Cerebellar cortex (tissue), 1 donor: ENCODE measurements at regions not wholly inside any gene's neighbourhood (a gene's known extent, or its start where the extent isn't known, plus 50 kb on each side); places are given as distances from the start of the nearest gene placed in this dataset.

Experiments used
- DNase-seq: peaks from one replicate; pipeline ENCODE4 v3.0.0-alpha.2; 2015; ENCODE audit warnings: low spot score

DNA sequence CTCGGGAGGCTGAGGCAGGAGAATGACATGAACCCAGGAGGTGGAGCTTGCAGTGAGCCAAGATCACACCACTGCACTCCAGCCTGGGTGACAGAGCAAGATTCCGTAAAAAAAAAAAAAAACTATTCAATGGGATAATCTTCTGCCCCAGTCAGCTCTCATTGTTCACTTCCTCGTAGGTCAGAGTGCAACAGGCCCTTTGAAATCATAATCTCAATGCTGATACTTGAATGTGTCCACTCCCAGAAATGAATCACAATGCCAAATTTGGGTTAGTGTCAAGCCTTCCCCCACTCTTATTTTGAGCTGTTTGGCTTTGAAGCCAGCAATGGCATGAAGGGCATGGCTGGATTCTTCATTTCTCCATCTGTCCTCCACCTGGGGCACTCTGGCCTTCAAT lies 610.3 kb upstream of the KLF4 start:
- DNase-seq, result no peak

DNA sequence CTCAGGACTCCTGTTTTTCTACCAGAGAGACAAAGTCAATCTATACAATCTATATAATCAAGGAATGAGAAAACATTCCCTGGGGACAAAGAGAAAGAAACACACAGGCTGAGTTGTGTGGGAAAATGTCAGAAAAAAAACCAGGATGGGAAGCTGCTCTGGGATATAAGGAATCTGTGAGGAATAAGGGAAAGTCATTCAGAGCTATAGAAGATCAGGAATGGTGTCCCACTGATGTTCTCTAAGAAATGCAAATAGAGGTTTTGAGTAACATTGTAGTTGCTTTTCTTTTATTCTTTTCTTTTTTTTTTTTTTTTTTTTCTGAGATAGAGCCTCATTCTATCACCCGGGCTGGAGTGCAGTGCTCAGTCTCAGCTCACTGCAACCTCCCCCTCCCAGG lies 605.9 kb upstream of the KLF4 start:
- no peak for DNase-seq

DNA sequence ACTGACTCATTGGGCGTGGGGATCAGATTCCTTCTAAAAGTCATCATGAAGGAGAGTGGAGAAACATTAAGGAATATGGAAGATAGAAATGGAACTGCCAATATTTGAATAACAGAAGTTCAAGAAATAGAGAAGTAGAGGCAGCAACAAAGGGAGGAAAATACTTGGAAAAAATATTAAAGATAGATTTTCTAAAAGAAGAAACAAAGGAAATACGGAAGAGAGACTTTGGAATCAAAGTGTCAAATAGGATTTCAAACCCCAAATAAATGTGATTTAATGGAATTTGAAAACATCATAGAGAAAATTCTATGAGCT lies 605.1 kb upstream of the KLF4 start:
- no peak for DNase-seq

DNA sequence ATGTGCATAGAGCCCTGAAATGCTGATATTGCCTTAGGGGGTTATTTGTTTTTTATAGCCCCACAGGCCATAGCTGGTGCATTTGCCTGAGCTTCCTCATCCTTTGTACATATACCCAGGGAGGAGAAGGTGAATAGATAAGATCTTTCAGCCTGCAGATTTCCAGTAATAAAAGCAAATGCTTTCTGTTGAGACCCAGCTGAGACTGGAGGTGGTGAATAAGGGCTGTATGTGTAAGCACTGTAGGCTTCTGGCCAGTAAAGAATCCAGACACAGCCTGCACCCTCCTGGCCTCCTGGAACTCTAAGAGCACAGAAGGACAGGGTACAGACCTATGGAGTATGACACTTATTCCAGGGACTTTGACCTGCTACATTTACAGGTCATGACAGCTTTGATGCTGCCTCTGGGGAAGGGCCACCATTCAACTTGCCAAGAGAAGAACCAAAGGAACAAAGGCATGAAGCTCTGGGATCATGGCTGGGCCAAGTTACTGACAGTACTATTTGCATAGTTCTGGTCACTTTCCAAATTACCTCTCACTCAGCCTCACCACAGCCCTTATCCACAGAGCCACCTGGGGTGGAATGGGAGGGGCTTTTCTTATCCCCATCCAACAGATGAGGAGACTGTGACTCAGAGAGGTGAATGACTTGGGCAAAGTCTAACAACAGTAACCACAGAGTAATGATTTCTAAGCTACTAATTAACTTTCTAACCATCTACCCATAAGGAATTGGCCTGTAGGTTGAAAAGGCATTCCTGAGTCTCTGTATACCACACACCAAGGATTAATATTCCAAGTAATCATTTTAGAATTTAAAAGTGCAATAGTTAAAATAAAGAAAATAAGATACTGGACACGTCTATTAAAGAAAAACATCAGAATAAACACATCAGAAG lies 604.5 kb upstream of the KLF4 start:
- no peak for DNase-seq

DNA sequence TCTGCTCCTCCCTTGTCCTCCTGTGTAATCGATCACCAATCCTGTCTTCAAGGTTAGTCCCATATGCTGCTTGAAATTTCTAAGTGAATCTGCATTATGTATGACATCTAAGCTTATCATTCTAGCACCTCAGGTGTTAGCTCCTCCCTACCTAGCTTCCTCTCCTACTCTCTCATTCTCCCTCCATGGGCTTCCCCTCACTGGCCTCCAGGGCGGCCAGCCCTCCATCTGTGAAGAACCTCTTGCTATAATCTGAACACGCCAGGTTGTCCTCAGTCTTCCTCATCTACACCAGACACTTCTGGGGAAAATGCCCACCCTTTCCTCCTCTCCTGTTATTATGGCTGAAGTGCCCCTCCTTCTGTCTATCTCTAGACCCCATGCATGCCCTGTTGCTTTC lies 599.3 kb upstream of the KLF4 start:
- no peak for DNase-seq

DNA sequence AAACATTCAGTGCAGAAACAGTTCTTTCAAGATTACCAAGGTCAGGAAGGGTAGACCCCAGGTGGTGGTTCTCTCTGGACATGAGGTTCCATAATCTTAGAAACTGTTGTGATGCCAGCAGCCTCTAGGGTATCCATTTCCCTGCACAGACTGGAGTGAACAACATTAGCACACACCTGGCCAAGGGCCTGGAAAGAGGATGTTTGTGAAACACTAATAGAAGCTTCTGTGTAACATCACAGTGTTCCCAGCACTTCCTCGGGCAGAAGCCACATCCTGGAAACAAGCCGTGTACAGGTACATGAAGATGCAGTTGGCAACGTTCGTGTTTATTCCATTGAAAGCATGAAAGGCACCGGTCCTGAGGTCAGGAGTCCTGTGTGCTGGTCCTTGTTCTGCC lies 598.2 kb upstream of the KLF4 start:
- DNase-seq, result no peak

DNA sequence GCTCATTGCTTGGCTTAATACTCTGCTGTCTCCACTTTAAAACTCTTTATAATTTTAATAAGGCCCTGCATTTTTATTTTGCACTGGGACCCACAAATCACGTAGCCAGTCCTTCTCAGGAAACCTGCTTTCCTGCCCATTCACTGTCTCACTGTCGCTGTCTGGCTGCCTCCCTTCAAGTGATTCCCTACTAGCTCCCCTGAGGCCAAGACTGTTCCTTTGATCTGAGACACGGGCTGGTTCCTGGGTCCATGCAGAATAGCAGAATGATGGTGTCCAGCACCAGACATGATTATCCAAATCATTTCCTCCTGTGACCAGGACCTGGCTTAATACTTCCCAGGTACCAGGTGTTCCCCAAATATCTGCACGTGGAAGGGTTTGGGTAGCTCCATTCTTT lies 597.1 kb upstream of the KLF4 start:
- DNase-seq, result no peak

DNA sequence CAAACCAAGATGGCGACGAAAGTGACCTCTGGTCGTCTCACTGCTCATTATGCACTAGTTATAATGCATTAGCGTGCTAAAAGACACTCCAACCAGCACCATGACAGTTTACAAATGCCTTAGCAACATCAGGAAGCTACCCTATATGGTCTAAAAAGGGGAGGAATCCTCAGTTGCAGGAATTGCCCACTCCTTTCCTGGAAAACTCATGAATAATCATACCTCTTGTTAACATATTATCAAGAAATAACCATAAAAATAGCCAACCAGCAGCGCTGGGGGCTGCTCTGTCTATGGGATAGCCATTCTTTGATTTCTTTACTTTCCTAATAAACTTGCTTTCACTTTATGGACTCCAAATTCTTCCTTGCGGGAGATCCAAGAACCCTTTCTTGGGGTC lies 595.7 kb upstream of the KLF4 start:
- no peak for DNase-seq

DNA sequence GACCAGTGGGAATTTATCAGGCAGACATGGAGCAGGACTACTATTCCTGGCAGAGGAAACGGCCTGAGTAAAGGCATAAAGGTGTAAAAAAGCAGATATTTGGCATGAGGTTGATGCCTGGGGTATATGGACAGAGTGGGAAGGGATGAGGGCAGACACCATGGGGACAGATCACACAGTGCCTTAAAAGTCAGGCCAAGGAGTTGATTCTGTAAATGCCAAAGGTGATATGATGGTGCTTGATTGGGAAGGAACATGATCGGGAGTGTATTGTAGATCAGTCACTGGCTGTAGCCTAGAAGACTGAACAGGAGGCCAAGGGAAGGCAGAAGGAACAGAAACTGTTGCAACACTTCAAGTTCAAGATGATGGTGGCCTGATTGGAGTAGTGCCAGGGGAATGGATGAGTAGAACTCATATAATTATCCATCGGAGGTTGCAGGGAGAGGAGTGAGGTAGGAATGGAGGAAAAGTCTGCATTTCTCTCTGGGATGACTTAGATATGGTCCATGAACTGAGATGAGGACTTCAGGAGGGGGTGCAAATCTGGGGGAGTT lies 594.3 kb upstream of the KLF4 start:
- DNase-seq, result no peak

DNA sequence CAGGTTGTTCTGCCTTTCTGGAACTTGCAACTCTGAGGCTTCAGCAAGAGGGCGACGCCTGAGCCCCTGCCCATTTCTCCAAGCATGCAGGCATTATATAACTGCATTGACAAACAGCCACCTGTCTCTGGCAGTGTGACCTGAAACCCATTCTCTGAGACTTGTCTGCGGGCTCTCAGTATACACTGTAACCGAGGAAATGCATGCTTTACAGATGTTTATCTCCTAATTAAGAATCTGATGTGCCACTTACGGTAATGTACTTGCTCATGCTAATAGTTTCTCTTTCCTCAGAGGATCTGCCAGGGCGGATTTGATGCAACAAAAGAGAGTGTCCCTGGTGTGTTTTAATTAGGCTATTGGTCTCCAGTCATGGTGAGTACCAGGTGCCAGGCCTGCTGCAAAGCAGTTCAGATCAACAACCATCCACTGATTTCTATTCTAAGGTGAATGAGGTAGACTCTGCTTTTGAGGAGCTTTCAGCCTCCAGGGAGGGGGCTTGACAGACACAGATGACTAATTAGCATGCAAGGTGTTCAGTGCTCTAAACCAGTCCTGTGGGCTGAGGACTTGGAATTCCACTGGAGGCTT lies 593.7 kb upstream of the KLF4 start:
- DNase-seq, result no peak

DNA sequence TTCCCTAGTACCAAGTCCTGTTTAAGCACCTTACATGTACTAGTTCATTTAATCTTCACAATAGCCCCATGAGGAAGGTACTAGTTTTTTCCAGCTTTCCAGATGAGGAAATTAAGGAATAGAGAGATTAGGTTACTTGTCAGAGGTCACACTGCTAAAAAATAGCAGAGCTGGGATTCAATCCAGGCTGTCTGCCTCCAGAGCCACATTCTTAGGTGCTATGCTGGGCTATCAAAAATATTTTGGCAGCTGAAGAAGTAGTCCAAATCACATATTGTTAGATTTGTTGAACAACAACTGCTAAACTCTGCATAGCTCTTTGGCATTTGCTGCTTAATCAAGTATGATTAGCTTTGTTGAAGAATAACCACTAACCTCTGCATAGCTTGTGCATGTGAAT lies 591.5 kb upstream of the KLF4 start:
- no peak for DNase-seq

DNA sequence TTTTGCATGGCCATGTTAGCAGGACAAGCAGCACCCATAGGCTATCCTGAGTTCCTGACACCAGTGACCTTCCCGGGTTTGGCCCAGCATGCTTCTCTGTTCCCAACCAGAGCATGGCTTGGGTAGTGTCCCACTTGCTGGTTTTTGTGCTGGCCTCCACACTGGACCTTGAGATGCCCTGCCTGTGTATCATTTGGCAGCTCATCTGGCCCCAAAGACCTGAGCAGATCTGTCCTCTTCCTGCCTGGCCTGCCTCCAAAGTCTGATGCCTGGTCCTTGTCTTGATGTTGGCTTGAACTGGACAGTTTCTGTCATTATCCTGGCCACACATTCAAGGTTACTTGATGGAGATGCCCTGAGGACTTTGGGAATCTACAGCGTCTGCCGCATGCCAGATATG lies 590.7 kb upstream of the KLF4 start:
- no peak for DNase-seq

DNA sequence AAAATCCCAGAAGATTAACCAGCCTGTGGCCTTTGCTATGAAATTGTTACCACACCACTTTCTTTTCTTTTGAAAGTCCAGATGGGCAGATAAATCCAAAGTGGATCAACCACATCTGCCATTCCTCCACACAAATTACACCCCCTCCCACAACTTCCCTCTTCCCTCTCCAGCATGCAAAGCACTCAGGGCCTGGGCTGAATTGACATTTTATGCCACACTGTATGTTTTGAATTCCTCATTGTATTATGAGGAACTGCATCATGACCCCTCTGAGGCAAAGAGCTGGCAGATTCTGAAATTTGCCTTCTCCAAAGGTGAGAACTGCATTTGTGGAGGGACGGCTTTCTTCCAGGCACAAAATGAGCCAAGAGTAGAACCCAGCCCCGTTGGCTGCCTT lies 589.2 kb upstream of the KLF4 start:
- DNase-seq, result no peak

DNA sequence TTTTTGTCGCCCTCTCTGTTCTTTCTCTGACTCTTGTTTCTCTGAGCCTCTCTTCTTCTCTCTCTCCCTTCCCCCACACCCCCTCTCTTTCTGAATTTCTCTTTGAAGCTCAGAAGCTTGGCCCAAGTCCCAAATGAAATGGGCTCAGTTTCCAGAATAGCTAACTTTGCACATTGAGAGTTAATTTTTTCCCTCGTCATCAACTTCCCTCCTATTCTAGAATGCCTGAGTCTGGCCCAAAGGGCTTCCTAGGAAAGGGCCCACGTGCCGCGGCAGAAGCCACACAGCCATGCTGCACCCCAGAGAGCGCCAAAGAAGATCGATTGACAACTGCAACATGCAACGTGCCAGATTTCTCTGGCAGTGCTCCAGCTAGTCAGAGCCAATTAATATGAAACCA lies 588.8 kb upstream of the KLF4 start:
- no peak for DNase-seq

DNA sequence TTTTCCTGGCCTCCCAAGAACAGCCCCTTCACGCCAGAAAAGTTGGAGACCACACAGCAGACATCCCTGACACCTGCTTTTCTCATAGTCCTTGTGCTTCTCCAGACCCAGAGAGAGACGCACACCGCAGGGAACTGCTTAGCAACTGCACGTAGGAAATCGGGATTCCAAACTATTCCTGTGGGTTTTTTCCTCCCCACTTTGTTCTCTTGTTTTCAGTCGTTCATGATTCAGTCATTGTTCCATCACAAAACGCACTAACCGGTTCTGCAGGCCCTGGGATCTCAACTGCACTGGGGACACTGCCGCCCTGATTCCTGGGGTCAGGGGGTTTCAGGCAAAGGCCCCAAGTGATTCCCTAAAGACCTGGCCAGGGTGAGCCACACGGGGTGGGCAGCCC lies 588.0 kb upstream of the KLF4 start:
- no peak for DNase-seq

DNA sequence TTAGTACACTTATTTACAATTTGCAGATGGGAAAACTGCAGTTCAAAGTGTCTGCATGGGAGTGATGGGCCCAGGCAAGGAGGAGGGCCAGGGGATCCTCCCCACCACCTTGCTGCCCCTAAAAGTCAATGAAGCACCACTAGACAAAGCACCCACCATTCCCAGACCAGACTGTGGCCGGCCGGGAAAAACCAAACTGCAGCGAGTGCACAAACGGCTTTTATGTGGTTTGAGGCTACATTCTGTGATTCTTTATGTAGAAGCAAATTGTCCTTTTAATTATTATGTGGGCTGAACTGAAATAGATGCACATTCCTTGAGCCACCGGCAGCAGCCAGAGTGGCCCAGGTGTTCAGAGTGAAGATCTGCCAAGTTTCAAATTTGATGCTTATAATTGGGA lies 585.3 kb upstream of the KLF4 start:
- DNase-seq, result no peak

DNA sequence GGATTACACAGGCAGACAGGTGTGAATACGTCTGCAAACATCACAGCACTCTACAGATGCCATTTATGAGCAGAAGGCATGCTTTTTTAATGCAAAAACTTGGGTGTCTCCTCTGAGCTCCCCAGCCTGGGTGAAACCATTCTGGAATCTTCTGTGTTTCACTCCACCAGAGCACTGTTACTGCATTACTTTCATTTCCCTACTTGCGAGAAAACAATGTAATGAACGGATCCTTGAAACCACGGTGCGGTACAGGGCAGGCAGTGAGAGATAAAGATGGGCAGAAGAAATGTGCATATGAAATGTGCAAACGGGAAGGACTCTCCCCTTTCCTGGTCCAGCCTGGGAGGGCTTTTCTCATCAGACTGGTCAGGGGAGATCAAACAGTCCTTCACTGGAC lies 584.3 kb upstream of the KLF4 start:
- DNase-seq, result no peak

DNA sequence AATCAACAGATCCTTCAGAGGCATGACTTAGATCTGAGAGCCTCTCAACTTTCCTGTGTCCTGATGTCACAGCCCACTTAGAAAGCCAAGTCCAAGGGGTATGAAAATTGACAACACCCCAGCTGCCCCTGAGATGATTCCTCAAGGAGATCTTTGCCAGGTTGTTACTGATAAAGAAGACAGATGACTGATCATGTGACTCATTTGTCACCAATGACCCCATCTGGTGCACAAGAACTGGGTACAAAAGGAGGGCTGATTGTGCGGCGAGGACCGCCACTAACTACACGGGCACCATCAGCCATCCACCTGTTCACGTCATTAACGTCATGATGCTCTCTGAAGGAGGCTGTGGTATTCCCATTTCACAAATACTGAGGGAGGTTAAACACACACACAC lies 583.2 kb upstream of the KLF4 start:
- no peak for DNase-seq

DNA sequence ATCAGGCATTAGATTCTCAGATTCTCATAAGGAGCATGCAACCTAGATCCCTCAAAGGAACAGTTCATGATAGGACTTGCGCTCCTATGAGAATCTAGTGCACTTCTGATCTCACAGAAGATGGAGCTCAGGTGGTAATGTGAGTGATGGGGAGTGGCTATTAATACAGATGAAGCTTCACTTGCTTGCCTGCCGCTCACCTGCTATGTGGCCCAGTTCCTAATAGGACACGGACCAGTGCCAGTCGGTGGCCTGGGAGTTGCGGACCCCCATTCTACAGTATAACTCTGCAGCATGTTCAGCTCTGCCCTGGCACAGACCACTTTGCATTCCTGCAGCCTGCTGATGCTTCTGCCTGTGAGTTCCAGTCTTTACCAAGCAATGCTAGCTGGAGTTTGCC lies 581.3 kb upstream of the KLF4 start:
- no peak for DNase-seq

DNA sequence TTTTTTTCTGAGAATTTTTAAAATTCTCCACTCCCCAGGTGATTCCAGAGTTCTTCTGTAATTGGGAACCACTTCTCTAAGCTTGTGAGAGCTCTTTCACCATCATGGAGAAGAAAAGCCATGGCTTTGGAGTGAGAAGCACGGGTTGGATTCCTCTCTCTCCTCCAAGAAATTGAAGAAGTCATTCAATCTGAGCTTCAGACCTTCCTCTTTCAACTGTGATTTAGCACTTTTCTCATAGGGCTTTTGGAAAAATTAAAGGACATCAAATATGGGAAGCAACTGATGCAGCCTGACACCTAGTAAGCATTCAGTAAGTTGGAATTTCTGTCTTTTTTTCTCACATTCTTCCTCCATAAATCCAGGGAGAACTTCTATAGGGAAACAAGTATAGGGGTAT lies 580.4 kb upstream of the KLF4 start:
- no peak for DNase-seq

DNA sequence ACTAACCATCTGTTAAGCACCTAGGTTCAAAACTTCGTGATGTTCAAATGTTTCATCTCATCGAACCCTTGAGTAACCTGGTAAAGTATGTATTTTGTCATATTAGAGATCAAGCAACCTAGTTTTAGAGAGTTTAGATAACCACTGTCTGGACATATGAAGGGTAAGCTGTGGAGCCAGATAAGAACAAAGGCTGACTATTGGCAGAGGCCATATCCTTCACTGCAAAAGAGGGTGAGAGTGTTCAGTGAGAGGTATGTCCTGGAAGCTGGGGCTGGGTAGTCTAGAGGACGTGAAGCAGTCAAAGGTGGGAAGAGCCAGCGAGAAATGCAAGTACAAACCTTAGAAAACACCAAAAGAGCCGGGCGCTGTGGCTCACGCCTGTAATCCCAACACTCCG lies 573.1 kb upstream of the KLF4 start:
- DNase-seq, result no peak

DNA sequence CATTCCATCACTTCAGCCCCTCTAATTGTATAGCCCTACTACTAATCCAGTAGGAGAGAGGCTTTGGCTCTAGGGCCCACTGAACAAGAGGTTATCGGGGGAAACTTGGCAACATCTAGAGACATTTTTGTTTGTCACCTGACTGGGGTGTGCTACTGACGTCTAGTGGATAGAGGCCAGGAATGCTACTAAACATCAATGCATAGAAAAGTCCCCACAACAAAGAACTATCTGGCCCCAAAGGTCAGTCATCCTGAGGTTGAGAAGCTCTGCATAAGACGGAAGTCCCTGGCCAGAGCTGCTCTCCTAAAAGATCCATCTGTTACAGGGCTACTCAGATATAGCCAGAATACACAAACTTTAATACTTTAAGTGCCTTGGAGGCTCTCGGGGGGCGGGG lies 570.6 kb upstream of the KLF4 start:
- DNase-seq, result no peak

DNA sequence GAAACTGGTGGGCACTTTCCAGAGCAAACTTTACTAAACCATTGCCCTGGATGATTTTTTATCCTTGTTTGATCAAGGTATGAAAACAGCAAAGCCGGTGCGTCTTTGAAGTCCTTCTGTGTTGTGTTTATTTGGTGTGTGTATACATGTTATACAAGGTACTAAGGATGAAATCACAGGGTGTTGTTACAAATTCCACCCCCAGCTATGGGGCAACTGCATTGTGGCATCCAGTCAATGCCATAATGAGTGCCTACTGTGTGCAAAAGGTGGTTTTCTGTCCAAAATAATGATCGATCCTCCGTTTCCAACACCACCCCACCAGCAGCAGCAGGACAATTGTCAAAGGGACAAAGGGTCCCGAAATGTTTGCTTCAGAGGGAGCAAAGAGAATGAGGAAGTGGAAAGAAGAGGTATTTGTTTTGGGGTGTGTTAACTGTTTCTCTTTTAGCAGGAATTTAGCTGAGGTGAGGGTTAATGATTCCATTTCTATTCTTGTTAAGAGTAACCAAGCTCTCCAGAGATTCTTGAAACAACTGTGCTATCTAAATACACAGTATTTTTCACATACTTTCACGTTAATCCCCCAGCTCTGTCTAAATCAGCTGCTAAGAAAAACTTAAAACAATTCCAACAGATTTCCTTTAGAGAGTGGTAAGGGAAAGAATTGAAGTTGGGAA lies 568.7 kb upstream of the KLF4 start:
- no peak for DNase-seq
